Large intestine (tissue), 3 donors: ENCODE measurements at regions not wholly inside any gene's neighbourhood (a gene's known extent, or its start where the extent isn't known, plus 50 kb on each side); places are given as distances from the start of the nearest gene placed in this dataset.

Experiments
- DNase-seq, 2 donors: peaks; one replicate each; pipeline versions ENCODE4 v3.0.0 to v3.0.0-alpha.2; 2013
- H3K27ac ChIP-seq: one replicate; pipeline ENCODE4 v1.5.1; 2013; ENCODE audit warnings: low read length
- H3K27me3 ChIP-seq: 2 replicates; pipeline ENCODE4 v1.6.1; 2013; ENCODE audit warnings: low read length; ENCODE audit not compliant: control insufficient read depth, insufficient read depth
- H3K36me3 ChIP-seq: 2 replicates; pipeline ENCODE4 v1.6.1; 2013; ENCODE audit warnings: low read length; ENCODE audit not compliant: control insufficient read depth, insufficient read depth
- H3K4me1 ChIP-seq: one replicate; pipeline ENCODE4 v1.6.1; 2013; ENCODE audit warnings: low read length; ENCODE audit not compliant: control insufficient read depth, insufficient read depth
- H3K4me3 ChIP-seq: one replicate; pipeline ENCODE4 v1.5.1; 2013; ENCODE audit warnings: low read length
- H3K9me3 ChIP-seq: one replicate; pipeline ENCODE4 v1.6.1; 2013; ENCODE audit warnings: mild to moderate bottlenecking, low read depth, low read length, moderate library complexity; ENCODE audit not compliant: control insufficient read depth
- WGBS: methylation state at CpG from one replicate; pipeline ENCODE4 v1.1.5; 2013; ENCODE audit warnings: low lambda C conversion rate; ENCODE audit not compliant: insufficient coverage; 5-methylcytosine and 5-hydroxymethylcytosine counted together

- WGBS, result no CpG with 5 or more reads among the region's 8 CpGs
- DNase-seq, result peak; percentile 19 to 41
- Histone ChIP-seq H3K9me3 (no peaks in the 10 kb centered on the region), H3K4me1 (peaks cover 25% of the 10 kb centered on the region), H3K4me3 (no peak overlapping the region), H3K36me3 (no peaks in the 10 kb centered on the region), H3K27me3 (no peaks in the 10 kb centered on the region), H3K27ac (no peak overlapping the region)
Observed at GRCh38 chr5:68419637-68420452, 204.3 kb downstream of the PIK3R1 start.

DNA sequence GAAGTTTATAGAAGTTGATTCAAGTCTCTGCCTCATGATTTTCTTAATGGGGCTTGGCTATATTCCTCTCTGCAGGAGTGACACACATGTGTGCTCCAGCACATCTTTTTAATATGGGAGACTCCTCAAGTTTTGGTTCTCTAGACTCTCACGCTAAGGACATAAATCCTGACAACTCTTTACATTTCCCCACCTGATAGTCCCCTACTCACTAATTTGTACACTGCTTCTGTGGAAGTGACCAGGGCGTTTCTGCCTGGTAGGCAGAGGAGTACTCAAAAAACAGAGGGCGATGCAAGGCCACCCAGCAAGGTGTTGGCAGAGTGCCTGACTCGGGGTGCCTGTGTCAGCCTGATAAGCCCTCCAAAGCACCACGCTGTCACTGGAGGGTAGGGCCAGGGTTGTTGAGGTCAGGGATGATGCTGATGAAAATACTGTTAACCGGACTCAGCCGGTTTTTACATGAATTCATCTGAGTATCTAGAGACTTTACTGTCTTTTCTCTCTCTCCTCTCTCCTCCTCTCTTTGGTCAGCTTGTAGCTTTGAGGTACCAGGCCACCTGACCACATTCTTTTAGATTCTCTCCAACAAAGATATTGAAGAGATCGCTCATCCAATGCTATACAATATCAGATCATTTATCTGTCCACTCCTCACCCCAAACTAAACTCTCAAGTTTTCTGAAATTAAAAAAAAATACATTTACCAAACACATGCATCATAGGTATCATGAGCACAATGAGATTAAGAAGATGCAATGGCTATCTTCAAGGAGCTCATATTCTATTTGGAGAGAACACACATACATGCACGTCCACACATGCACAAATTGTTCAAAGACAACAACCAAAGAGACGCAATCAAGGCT is 205.2 kb downstream of the PIK3R1 start:
- Histone ChIP-seq H3K4me1 (peaks cover 31% of the 10 kb centered on the region), H3K27ac (no peak overlapping the region), H3K27me3 (no peaks in the 10 kb centered on the region), H3K9me3 (no peaks in the 10 kb centered on the region), H3K36me3 (no peaks in the 10 kb centered on the region), H3K4me3 (no peak overlapping the region)
- no peak for DNase-seq
- no CpG with 5 or more reads among the region's 10 CpGs for WGBS

GRCh38 chr5:68421485-68422220 is 206.1 kb downstream of the PIK3R1 start:
- no CpG with 5 or more reads among the region's 9 CpGs for WGBS
- no peak overlapping the region for H3K4me3 ChIP-seq

DNA sequence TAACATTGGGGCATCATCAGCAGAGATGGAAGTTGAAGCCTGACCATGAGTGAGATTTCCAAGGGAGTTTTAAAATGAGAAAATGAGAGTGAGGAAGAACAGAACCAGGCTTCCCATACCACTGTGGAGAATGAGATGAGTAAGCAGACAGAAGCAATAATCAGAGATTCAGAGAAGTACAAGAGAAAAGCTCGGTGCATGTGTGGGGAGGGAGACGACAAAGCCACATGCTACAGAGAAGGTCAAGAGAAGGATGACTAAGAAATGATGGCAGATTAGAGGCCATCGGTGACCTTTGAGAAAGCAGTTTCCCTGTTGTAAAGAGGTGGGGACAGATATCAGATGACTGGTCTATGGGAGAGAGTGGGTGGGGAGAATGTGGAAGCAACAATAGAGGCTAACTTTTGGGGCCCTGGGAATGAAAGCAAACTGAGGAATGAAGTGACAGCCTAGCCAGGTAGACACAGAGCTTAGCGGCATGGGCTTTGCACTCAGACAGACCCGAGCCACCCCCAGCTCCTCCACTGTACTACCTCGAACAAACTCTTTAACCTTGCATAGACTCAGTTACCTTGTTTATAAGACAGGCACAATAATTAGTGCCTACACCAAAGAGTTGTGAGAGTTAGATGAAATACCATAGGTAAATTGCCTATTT is 207.7 kb downstream of the PIK3R1 start:
- no peaks in the 10 kb centered on the region for H3K9me3 ChIP-seq
- H3K27me3 ChIP-seq, result no peaks in the 10 kb centered on the region
- peak; percentile 71 to 88 for DNase-seq
- no peaks in the 10 kb centered on the region for H3K36me3 ChIP-seq
- WGBS, result 27% methylated on average over 2 of the region's 6 CpGs
- peaks cover 31% of the 10 kb centered on the region for H3K4me1 ChIP-seq
- no peak overlapping the region for H3K4me3 ChIP-seq
- peak overlapping the region; percentile 44 for H3K27ac ChIP-seq

More at GRCh38 chr5:68421485-68422220, 206.1 kb downstream of the PIK3R1 start:
- Histone ChIP-seq H3K4me1 (peaks cover 31% of the 10 kb centered on the region), H3K27me3 (no peaks in the 10 kb centered on the region), H3K27ac (no peak overlapping the region), H3K9me3 (no peaks in the 10 kb centered on the region), H3K36me3 (no peaks in the 10 kb centered on the region)
- no peak for DNase-seq

GRCh38 chr5:68424799-68425537 is 209.4 kb downstream of the PIK3R1 start:
- Histone ChIP-seq H3K27me3 (no peaks in the 10 kb centered on the region), H3K9me3 (no peaks in the 10 kb centered on the region), H3K4me3 (no peak overlapping the region), H3K27ac (no peak overlapping the region), H3K36me3 (no peaks in the 10 kb centered on the region), H3K4me1 (peaks cover 23% of the 10 kb centered on the region)
- DNase-seq, result peak; percentile 7 to 55
- no CpG with 5 or more reads among the region's 6 CpGs for WGBS

DNA sequence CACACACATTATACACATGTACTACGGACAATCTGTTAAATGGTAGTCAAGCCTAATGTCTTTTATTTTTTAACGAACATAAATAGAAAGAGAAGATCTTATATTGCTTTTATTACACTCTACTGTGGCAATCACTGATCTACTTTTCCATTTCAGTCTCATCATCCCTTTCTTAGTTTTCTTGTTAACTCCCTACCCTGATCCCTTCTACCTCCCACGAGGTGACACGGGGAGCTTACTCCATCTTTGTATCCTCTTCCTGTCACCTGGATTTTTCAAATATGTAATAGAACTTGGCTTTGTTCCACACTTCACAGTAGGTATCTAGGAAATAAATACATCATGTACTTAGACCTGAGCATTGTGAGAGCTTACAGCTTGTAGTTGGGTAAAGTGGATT is 211.0 kb downstream of the PIK3R1 start:
- H3K27ac ChIP-seq, result no peak overlapping the region
- no peaks in the 10 kb centered on the region for H3K27me3 ChIP-seq
- H3K9me3 ChIP-seq, result no peaks in the 10 kb centered on the region
- peaks cover 20% of the 10 kb centered on the region for H3K4me1 ChIP-seq
- H3K4me3 ChIP-seq, result no peak overlapping the region
- no peak for DNase-seq
- no peaks in the 10 kb centered on the region for H3K36me3 ChIP-seq
- no CpG with 5 or more reads among the region's 4 CpGs for WGBS

GRCh38 chr5:68428231-68428811 is 212.8 kb downstream of the PIK3R1 start:
- Histone ChIP-seq H3K4me1 (peaks cover 11% of the 10 kb centered on the region), H3K4me3 (no peak overlapping the region), H3K27ac (no peak overlapping the region), H3K36me3 (no peaks in the 10 kb centered on the region), H3K27me3 (no peaks in the 10 kb centered on the region), H3K9me3 (no peaks in the 10 kb centered on the region)
- WGBS, result no CpG with 5 or more reads among the region's 9 CpGs
- DNase-seq, result peak in 1 of 2 donors; percentile 13

DNA sequence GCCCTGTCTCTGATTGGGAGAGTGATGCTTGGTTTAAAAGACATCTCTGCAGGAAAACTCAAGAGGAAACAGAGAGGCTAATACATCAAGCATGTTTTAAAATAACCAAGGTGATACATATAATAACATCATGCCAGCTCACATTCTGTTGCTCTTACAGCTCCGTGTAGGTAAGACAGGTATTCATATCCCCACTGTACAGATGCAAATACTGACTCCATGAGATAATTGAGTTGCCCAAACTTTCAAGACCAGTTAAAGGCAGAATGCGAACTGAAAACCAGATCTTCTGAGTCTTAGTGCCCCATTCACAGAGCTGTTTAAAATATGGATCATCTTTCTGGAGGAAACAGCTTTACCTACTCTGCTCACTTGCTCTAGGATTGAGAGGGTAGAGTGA is 214.0 kb downstream of the PIK3R1 start:
- Histone ChIP-seq H3K27me3 (no peaks in the 10 kb centered on the region), H3K9me3 (no peaks in the 10 kb centered on the region), H3K4me1 (peaks cover 15% of the 10 kb centered on the region), H3K36me3 (no peaks in the 10 kb centered on the region), H3K27ac (no peak overlapping the region), H3K4me3 (no peak overlapping the region)
- WGBS, result 80% methylated on average over 1 of the region's 2 CpGs
- no peak for DNase-seq

- no peaks in the 10 kb centered on the region for H3K36me3 ChIP-seq
Observed at GRCh38 chr5:68430279-68430678, 214.7 kb downstream of the PIK3R1 start.

More at GRCh38 chr5:68430279-68430678, 214.7 kb downstream of the PIK3R1 start:
- H3K9me3 ChIP-seq, result no peaks in the 10 kb centered on the region
- DNase-seq, result no peak
- H3K4me3 ChIP-seq, result no peak overlapping the region
- no CpG with 5 or more reads among the region's 1 CpG for WGBS
- peaks cover 11% of the 10 kb centered on the region for H3K4me1 ChIP-seq
- H3K27me3 ChIP-seq, result no peaks in the 10 kb centered on the region
- no peak overlapping the region for H3K27ac ChIP-seq
